LNCaP clone FGC (cell line): ENCODE measurements at regions not wholly inside any gene's neighbourhood (a gene's known extent, or its start where the extent isn't known, plus 50 kb on each side); places are given as distances from the start of the nearest gene placed in this dataset.
"Not testable (repeated sequence)": the region's sequence is repeated elsewhere in the genome, so short reads cannot be mapped to it uniquely, and the experiment has no call there.

Experiments
- DNase-seq: peaks from one replicate; pipeline ENCODE4 v3.0.0-alpha.2; 2011; ENCODE audit warnings: low read depth
- H3K4me3 ChIP-seq: 2 replicates; pipeline ENCODE4 v1.5.1; 2011; ENCODE audit warnings: mild to moderate bottlenecking, low read depth, low read length, control low read depth
- CTCF ChIP-seq: IDR thresholded peaks from 2 replicates; pipeline ENCODE4 v1.5.1; 2012; ENCODE audit warnings: mild to moderate bottlenecking; ENCODE audit not compliant: control insufficient read depth, insufficient read depth; ENCODE audit errors: extremely low read depth

- no peak overlapping the region for H3K4me3 ChIP-seq
- TF ChIP-seq CTCF: no peak
- DNase-seq: no peak
Measured at GRCh38 chr1:104195395-104195794, 445.7 kb downstream of the AMY1C start.

GRCh38 chr1:104196136-104196535, 446.4 kb downstream of the AMY1C start:
- TF ChIP-seq CTCF: no peak
- DNase-seq: no peak
- H3K4me3 ChIP-seq: no peak overlapping the region

GRCh38 chr1:104197516-104197915, 447.8 kb downstream of the AMY1C start:
- DNase-seq: no peak
- H3K4me3 ChIP-seq: no peak overlapping the region
- no peak for TF ChIP-seq CTCF

- DNase-seq: no peak
- TF ChIP-seq CTCF: no peak
- H3K4me3 ChIP-seq: no peak overlapping the region
Measured at GRCh38 chr1:104212239-104212638, 462.5 kb downstream of the AMY1C start.

- not testable (repeated sequence) for DNase-seq, H3K4me3 ChIP-seq
Measured at GRCh38 chr1:104217395-104217986, 467.8 kb downstream of the AMY1C start.

GRCh38 chr1:104229860-104230259, 480.2 kb downstream of the AMY1C start:
- no peak for DNase-seq
- no peak overlapping the region for H3K4me3 ChIP-seq
- TF ChIP-seq CTCF: no peak

GRCh38 chr1:104231676-104232075, 482.0 kb downstream of the AMY1C start:
- H3K4me3 ChIP-seq: no peak overlapping the region
- no peak for TF ChIP-seq CTCF
- no peak for DNase-seq
